GM18870 (cell line): ENCODE measurements at regions not wholly inside any gene's neighbourhood (a gene's known extent, or its start where the extent isn't known, plus 50 kb on each side); places are given as distances from the start of the nearest gene placed in this dataset.

Experiments
- ATAC-seq: cut with Tn5 transposase; IDR thresholded peaks from one replicate; pipeline ENCODE4 v1.9.1; 2021; ENCODE audit warnings: moderate library complexity; ENCODE audit not compliant: unreplicated experiment

DNA sequence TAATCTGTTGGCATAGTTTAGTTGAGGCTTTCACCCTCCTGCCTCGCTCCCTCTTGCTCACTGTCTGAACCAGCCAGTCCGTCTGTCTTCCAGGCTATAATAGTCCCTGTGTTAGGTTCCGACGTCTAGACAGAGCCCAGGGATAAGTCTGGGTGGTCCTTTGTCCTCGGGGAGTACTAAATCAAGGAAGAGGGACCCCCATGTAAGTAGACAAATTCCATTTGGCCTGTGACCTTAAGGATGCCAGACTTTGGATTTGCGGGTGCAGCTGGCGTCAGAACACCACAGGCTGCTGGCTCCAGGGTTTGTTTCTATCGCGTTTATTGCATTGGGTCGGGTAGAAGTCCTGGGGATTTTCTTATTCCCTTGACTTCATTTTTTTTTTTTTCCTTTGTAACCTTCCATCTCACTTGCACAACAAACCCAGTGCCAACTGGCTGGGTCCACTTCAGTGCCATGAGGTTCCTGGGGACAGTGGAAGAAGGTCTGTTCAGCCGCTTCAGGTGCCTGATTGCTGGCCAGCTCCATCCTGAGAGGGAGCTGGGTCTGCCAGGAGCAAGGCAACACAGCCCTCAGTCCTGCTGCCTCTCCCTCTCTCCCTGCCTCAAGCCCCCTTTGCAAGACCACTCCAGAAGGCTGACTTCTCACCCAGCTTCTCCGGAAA lies 95.4 kb upstream of the KLHL25 start:
- no peak for ATAC-seq

- ATAC-seq, result no peak
Measured at GRCh38 chr15:85890620-85890980, 95.9 kb upstream of the KLHL25 start.

- no peak for ATAC-seq
Measured at GRCh38 chr15:85891470-85891869, 96.7 kb upstream of the KLHL25 start.

DNA sequence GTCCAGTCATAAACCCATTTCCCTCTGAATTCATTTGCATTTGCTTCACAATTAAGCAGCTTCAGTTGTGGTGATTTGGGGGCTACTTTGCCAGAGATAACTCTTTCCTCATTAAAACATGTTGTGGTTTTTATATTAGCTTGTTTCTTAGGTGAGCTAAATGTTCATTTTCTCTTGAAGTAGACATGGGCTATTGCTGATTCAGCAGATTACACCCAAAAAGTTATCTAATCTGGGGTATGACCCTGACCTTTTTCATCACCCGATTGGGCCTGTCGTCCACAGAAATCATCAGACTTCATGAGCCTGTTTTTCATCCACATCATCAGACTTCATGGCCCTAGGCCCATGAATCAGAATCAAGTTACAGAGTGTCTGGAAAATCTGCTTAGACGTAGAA lies 97.5 kb upstream of the KLHL25 start:
- ATAC-seq, result no peak

DNA sequence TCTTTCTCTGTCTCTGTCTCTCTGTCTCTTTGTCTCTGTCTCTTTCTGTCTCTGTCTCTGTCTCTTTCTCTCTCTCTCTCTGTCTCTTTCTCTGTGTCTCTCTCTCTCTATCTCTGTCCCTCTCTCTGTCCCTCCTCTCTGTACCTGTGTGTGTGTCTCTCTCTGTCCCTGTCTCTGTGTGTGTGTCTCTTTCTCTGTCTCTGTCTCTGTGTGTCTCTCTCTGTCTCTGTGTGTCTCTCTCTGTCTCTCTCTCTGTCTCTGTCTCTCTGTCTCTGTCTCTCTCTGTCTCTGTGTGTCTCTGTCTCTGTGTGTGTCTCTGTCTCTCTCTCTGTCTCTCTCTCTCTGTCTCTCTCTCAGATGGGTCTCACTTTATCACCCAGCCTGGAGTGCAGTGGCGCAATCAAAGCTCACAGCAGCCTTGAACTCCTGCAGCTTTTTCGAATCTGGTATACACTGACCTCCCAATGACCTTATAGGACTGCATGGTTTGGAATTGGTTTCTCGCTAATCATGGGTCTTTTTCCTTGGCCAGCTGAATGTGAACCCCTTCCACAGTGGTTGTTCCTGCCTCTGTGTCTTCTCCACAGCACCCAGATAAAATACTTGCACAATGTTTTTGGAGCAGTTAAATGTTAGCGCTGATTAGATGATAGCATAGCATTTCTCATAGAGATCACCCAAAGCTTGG lies 102.6 kb upstream of the KLHL25 start:
- no peak for ATAC-seq

DNA sequence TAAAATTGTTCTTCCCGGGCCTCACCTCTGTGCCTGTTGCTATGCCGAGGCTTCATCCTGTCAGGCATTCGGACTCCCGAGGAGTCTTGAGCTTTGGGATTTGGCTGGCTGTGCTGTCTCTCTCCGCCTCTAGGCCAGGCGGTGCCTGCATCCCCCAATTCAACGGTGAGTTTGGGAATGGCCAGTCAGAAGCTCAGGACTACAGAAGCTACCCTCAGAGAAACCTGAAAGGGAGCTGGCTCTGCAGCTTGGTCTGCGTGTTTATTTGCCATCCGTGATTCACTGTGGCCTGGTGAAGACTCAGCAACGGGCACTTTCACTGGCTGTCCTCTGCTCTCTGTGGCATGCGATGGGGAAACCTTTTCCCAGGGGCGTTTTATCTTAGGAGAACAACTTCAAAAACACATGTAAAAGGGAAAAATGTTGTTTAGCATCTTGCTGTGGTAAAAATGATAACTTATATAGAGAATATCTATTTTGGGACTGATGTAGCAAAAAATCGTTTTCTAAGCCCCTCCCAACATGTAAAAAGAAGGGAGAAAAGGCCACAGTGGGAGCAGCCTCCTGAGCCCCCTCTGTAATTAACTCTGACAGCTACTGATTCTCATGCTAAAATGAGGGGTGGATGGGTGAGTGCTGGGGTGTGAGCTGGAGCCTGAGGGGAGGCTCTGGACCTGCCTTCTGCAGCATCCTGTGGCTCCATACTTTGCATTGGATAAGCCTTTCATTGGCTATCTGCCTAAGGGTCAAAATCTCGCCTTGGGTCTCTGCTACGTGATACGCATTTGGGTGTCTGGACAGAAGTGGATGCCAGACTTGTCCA lies 103.4 kb upstream of the KLHL25 start:
- ATAC-seq, result no peak

- no peak for ATAC-seq
Measured at GRCh38 chr15:85899927-85900326, 105.2 kb upstream of the KLHL25 start.

GRCh38 chr15:85905751-85906450 lies 111.2 kb upstream of the KLHL25 start:
- ATAC-seq, result no peak

DNA sequence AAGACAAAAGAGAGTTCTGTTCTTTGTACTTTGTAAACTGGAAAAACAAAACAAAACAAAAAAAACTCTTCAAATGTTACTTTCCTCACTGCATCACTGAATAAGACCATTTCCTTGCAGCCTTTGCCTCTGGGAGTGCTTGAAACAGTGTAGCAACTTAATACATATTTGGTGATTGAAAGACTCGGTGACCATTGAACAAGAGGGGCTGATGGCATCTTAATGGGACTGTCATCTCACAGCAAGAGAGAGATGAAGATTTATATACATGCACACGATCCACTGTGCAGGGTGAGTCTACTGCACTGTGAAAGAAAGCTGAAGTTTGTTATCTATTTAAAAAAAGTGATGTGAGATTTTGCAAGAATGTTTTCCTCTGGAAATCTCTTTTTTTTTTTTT lies 111.9 kb upstream of the KLHL25 start:
- no peak for ATAC-seq

DNA sequence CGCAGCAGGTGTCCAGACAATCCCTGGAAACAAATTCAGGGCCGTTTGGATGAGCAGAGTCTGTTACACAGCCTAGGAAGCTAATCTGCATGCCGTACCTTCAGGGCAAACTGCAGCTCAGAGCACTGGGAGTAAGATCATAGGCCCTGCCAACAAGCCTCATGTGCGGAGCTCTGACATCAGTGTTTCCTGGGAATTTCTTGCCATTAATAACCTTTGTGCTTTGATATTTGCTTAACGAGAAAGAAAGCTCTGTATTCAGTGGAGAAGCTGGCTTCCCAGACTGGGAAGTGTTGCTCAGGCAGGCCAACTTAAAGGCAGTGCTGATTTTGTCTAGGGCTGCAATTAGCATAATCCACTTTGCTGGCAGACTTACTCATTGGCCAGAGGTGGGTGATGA lies 116.1 kb upstream of the KLHL25 start:
- no peak for ATAC-seq

- ATAC-seq, result no peak
Measured at GRCh38 chr15:85913461-85913860, 118.7 kb upstream of the KLHL25 start.

- no peak for ATAC-seq
Measured at GRCh38 chr15:85920956-85921355, 126.2 kb upstream of the KLHL25 start.

DNA sequence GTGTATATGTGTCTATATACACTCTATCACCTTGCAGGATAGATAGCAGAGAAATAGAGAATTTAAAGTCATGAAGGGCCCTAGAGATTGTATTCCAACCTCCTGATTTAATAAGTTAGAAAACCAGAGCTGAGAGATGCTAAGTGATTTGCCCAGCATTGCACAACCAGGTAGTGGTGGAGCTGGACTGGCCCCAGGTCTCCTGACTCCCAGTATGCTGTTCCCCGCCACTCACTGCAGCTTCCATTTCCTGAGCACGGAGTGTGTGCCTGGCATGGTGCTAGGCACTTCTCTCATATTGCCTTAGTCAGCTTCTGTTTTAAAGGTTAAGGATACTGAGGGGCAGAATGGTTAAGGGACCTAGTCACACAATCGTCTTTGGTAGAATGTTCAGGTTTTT lies 129.4 kb upstream of the KLHL25 start:
- no peak for ATAC-seq

DNA sequence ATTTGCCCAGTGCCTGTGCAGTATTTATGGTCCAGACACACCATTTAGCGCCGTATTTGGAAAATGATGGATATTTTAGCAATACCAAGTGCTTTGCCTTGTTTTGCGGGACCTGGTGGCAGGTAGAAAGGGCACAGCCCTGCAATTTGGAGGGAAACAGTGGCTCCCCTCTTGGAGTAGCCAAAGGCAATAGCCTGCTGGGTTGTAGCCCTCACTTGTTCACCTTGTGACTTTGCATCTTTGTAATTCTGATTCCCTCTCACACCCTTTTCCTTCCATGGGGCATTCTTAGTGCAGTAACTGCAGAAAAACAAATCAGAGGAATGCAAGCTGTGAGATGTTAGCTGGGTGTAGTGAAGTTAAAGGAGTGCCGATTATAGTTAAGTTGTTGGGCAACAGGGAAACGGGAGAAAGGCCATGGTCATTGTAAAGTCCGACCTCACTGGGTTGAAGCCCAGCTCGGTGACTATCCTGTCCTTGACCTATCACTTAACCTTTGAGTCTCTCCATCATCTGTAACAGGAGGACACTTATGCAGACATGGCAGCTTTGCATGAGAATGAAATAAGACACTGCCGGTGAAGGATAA lies 131.0 kb upstream of the KLHL25 start:
- no peak for ATAC-seq

GRCh38 chr15:85926834-85927233 lies 132.1 kb upstream of the KLHL25 start:
- no peak for ATAC-seq

- ATAC-seq, result no peak
Measured at GRCh38 chr15:85927931-85928537, 133.3 kb upstream of the KLHL25 start.

DNA sequence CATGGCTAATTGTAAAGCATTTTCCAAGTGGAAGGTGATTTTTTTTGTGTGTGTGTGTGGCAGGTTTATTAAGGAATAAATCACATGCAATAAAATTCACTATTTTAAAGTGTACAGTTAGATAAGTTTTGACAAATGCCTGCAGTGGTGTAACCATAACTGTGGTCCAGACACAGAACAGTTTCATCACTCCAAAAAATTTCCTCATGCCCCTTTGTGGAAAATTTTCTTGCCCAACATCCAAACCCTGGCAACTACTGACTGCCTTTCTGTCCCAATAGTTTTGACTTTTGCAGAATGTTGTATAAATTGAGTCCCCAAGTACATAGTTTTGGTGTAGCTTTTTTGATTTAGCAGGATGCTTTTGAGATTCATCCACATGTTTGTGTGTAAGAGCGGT lies 135.1 kb upstream of the KLHL25 start:
- ATAC-seq, result no peak

GRCh38 chr15:85932391-85932790 lies 137.7 kb upstream of the KLHL25 start:
- no peak for ATAC-seq

GRCh38 chr15:85934691-85935090 lies 140.0 kb upstream of the KLHL25 start:
- ATAC-seq, result no peak

DNA sequence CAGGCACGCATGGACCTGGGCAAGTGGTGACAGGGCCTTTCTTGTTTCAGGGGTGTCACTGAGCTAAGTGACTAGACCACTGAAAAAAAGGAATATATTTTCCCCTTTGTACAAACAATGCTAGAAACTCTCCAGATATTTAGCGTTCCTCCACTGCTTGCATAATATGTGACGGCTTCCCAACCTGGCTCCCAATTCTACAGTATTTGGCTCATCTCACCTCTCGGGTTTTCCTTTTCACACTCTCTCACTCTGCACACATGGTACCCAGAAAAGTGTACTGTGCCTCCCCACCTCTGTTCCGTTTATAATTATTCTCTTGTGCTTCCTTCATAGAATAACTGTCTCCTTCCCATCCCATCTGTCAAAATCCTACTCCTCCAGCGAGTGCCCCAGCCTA lies 140.5 kb upstream of the KLHL25 start:
- no peak for ATAC-seq

- no peak for ATAC-seq
Measured at GRCh38 chr15:85937661-85938060, 142.0 kb upstream of the AGBL1 start.
